ENCODE measurements at regions not wholly inside any gene's neighbourhood (a gene's known extent, or its start where the extent isn't known, plus 50 kb on each side); places are given as distances from the start of the nearest gene placed in this dataset.

GRCh38 chr2:241931084-241931975 is 61.8 kb downstream of the RTP5 start:
- ChIA-PET SMC1A (ENCODE audit: uncharacterized antibody, unreplicated experiment) (no interaction called here), RAD21 (ENCODE audit: unreplicated experiment) (no interaction called here), POLR2A (no interaction called here), CTCF (no interaction called here)
- Histone ChIP-seq H4K20me1 (ENCODE audit: control insufficient read depth, insufficient read depth) (no peaks in the 10 kb centered on the region), H3K9me3 (replicated peaks; ENCODE audit: control insufficient read depth, insufficient read depth, low read length) (no peaks in the 10 kb centered on the region), H3K79me2 (ENCODE audit: control insufficient read depth, insufficient read depth, low read length) (no peaks in the 10 kb centered on the region), H3K4me3 (no peak overlapping the region), H2AFZ (ENCODE audit: control insufficient read depth, low read depth, low read length) (no peak overlapping the region), H3K27me3 (replicated peaks in 1 of 2; ENCODE audit: control insufficient read depth in 2 of 2, insufficient read depth in 2 of 2, low read length in 1 of 2) (no peaks in the 10 kb centered on the region), H3K4me2 (ENCODE audit: control insufficient read depth, insufficient read depth) (no peak overlapping the region), H3K9ac (ENCODE audit: control insufficient read depth, insufficient read depth, low read length) (no peak overlapping the region), H3K36me3 (ENCODE audit: control insufficient read depth in 2 of 2, insufficient read depth in 2 of 2, low read length in 1 of 2) (no peaks in the 10 kb centered on the region), H3K27ac (ENCODE audit: control insufficient read depth, insufficient read depth) (no peak overlapping the region), H3K4me1 (ENCODE audit: control insufficient read depth, insufficient read depth, low read length) (no peaks in the 10 kb centered on the region)
- intact Hi-C loops (cut with micrococcal nuclease; ENCODE audit: unreplicated experiment) (no loop called here), in situ Hi-C loops (cut with MboI) (no loop called here)
- WGBS (ENCODE audit: insufficient coverage, insufficient replicate concordance, low lambda C conversion rate, missing lambda C conversion rate) = 80% methylated on average over 28 of the region's 30 CpGs
- no TSS peak for BruUV-seq (replicated peaks)
- ATAC-seq = no peak
- no peak for DNase-seq (ENCODE audit: low read depth, low spot score)
- FAIRE-seq = no peak
- TF ChIP-seq MYB (IDR thresholded peaks at IDR 0.05; ENCODE audit: borderline replicate concordance, low read depth, low read length) (no peak), HDAC6 (IDR thresholded peaks at IDR 0.05; ENCODE audit: unreplicated experiment) (no peak), BACH1 (IDR thresholded peaks at IDR 0.05; ENCODE audit: borderline replicate concordance) (no peak), PRDM15 (CRISPR knock-in tag; IDR thresholded peaks at IDR 0.05) (no peak), MEF2A (IDR thresholded peaks at IDR 0.05; ENCODE audit: insufficient read depth, low read depth, low read length) (no peak), YY1 (IDR thresholded peaks at IDR 0.05; ENCODE audit: low read depth, low read length) (no peak), ZBTB11 (CRISPR knock-in tag; IDR thresholded peaks at IDR 0.05) (no peak), IKZF2 (IDR thresholded peaks at IDR 0.05) (no peak), STAT1 (conservative IDR thresholded peaks at IDR 0.05) (no peak), MTA2 (IDR thresholded peaks at IDR 0.05; ENCODE audit: low read depth) (no peak), SUZ12 (IDR thresholded peaks at IDR 0.05; ENCODE audit: unreplicated experiment) (no peak), MAX (IDR thresholded peaks at IDR 0.05; ENCODE audit: low read depth, low read length) (no peak), ZBED1 (IDR thresholded peaks at IDR 0.05; ENCODE audit: borderline replicate concordance) (no peak), TCF3 (IDR thresholded peaks at IDR 0.05; ENCODE audit: borderline replicate concordance, insufficient read depth, low read depth, low read length) (no peak), SIX5 (IDR thresholded peaks at IDR 0.05; ENCODE audit: low read depth, low read length, severe bottlenecking) (no peak), EP300 (IDR thresholded peaks at IDR 0.05; ENCODE audit: borderline replicate concordance in 1 of 2, control insufficient read depth in 1 of 2, low read depth in 2 of 2, low read length in 2 of 2) (no peak), RAD51 (IDR thresholded peaks at IDR 0.05) (no peak)
